ENCODE measurements at regions not wholly inside any gene's neighbourhood (a gene's known extent, or its start where the extent isn't known, plus 50 kb on each side); places are given as distances from the start of the nearest gene placed in this dataset.

GRCh38 chr4:126725906-126726305 lies 906.9 kb upstream of the INTU start:
- intact Hi-C loops (cut with DNase I), result no loop called here
- Histone ChIP-seq H3K27me3 (no peaks in the 10 kb centered on the region), H3K9me3 (no peaks in the 10 kb centered on the region), H3K27ac (no peak overlapping the region), H3K36me3 (no peaks in the 10 kb centered on the region), H3K4me1 (no peaks in the 10 kb centered on the region), H3K4me3 (no peak overlapping the region)
- DNase-seq, result no peak
- TF ChIP-seq POLR2AphosphoS5 (IDR thresholded peaks at IDR 0.05), result no peak

GRCh38 chr4:126727461-126727860 lies 905.3 kb upstream of the INTU start:
- Histone ChIP-seq H3K27ac (no peak overlapping the region), H3K9me3 (no peaks in the 10 kb centered on the region), H3K36me3 (no peaks in the 10 kb centered on the region), H3K4me3 (no peak overlapping the region), H3K27me3 (no peaks in the 10 kb centered on the region), H3K4me1 (no peaks in the 10 kb centered on the region)
- intact Hi-C loops (cut with DNase I), result no loop called here
- WGBS, 2 donors, result 65 to 87% methylated on average over 1 of the region's 1 CpG
- DNase-seq, result no peak
- TF ChIP-seq POLR2A (IDR thresholded peaks at IDR 0.05) (no peak), POLR2AphosphoS5 (IDR thresholded peaks at IDR 0.05) (no peak), CTCF (IDR thresholded peaks at IDR 0.05) (no peak), EP300 (IDR thresholded peaks at IDR 0.05) (no peak)

- Histone ChIP-seq H3K4me1 (no peaks in the 10 kb centered on the region), H3K4me3 (no peak overlapping the region), H3K36me3 (no peaks in the 10 kb centered on the region), H3K27ac (no peak overlapping the region), H3K9me3 (no peaks in the 10 kb centered on the region), H3K27me3 (no peaks in the 10 kb centered on the region)
- TF ChIP-seq CTCF (IDR thresholded peaks at IDR 0.05) (no peak), EP300 (IDR thresholded peaks at IDR 0.05) (no peak), POLR2AphosphoS5 (IDR thresholded peaks at IDR 0.05) (no peak), POLR2A (IDR thresholded peaks at IDR 0.05) (no peak)
- WGBS, 2 donors, result 91 to 97% methylated on average over 2 of the region's 2 CpGs
- intact Hi-C loops (cut with DNase I), result no loop called here
- no peak for DNase-seq
Observed at GRCh38 chr4:126731062-126731461, 901.7 kb upstream of the INTU start.

- intact Hi-C loops (cut with DNase I), result no loop called here
- Histone ChIP-seq H3K27ac (no peak overlapping the region), H3K4me3 (no peak overlapping the region), H3K36me3 (no peaks in the 10 kb centered on the region), H3K9me3 (no peaks in the 10 kb centered on the region), H3K4me1 (no peaks in the 10 kb centered on the region), H3K27me3 (no peaks in the 10 kb centered on the region)
- TF ChIP-seq EP300 (IDR thresholded peaks at IDR 0.05) (no peak), POLR2AphosphoS5 (IDR thresholded peaks at IDR 0.05) (no peak), CTCF (IDR thresholded peaks at IDR 0.05) (no peak), POLR2A (IDR thresholded peaks at IDR 0.05) (no peak)
- no peak for DNase-seq
- WGBS, 2 donors, result 13 to 57% methylated on average over 3 of the region's 3 CpGs
Observed at GRCh38 chr4:126733301-126733700, 899.5 kb upstream of the INTU start.

DNA sequence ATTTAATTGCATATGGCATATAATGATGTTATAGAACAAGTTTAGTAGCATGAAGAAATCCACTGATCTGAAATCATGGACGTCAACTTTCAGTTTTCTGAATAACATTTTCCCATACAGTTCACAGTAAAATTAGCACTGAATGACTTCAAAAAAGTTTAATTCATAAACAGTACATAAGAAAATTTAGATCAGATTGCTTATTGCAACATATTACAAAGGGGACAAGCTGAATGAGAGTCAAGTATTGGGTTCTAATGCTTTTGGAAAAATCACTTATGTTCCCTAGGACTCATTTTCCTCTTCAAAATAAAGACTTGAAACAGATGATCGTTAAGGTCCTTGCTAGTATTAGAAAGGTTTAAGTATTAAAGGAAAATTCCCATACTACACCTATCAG lies 898.3 kb upstream of the INTU start:
- H3K27me3 ChIP-seq, result no peaks in the 10 kb centered on the region
- no peak overlapping the region for H3K27ac ChIP-seq
- H3K4me3 ChIP-seq, result no peak overlapping the region
- H3K9me3 ChIP-seq, result no peaks in the 10 kb centered on the region
- H3K36me3 ChIP-seq, result no peaks in the 10 kb centered on the region
- TF ChIP-seq POLR2A (IDR thresholded peaks at IDR 0.05) (no peak), POLR2AphosphoS5 (IDR thresholded peaks at IDR 0.05) (no peak), CTCF (IDR thresholded peaks at IDR 0.05) (no peak), EP300 (IDR thresholded peaks at IDR 0.05) (no peak)
- 38 to 85% methylated on average over 2 of the region's 2 CpGs for WGBS, 2 donors
- intact Hi-C loops (cut with DNase I), result no loop called here
- no peak for DNase-seq
- H3K4me1 ChIP-seq, result no peaks in the 10 kb centered on the region
